ENCODE measurements at regions not wholly inside any gene's neighbourhood (a gene's known extent, or its start where the extent isn't known, plus 50 kb on each side); places are given as distances from the start of the nearest gene placed in this dataset.

GRCh38 chr16:79856581-79856980, 256.0 kb upstream of the MAF start:
- DNase-seq (ENCODE audit: extremely low spot score), result no peak
- POLR2A ChIA-PET, result no interaction called here
- CTCF ChIA-PET, result no interaction called here
- TF ChIP-seq FOXK2 (IDR thresholded peaks at IDR 0.05), result no peak
- no peak for TF ChIP-seq BHLHE40 (IDR thresholded peaks at IDR 0.05; ENCODE audit: borderline replicate concordance)
- TF ChIP-seq ZNF384 (IDR thresholded peaks at IDR 0.05), result no peak

GRCh38 chr16:79850348-79850747, 249.8 kb upstream of the MAF start:
- CTCF ChIA-PET, result no interaction called here
- POLR2A ChIA-PET, result no interaction called here
- DNase-seq (ENCODE audit: extremely low spot score), result no peak
- TF ChIP-seq ELF4 (IDR thresholded peaks at IDR 0.05), result no peak
- TF ChIP-seq CTBP1 (IDR thresholded peaks at IDR 0.05; ENCODE audit: borderline replicate concordance), result no peak
- TF ChIP-seq L3MBTL2 (conservative IDR thresholded peaks at IDR 0.05), result no peak
- no peak for TF ChIP-seq SP1 (IDR thresholded peaks at IDR 0.05)
- no peak for TF ChIP-seq LEF1 (IDR thresholded peaks at IDR 0.05; ENCODE audit: borderline replicate concordance)
- no peak for TF ChIP-seq BHLHE40 (IDR thresholded peaks at IDR 0.05; ENCODE audit: borderline replicate concordance)
- no peak for TF ChIP-seq SUZ12 (IDR thresholded peaks at IDR 0.05)
- no peak for TF ChIP-seq PKNOX1 (IDR thresholded peaks at IDR 0.05)
- TF ChIP-seq FOXM1 (IDR thresholded peaks at IDR 0.05; ENCODE audit: borderline replicate concordance), result no peak
- no peak for TF ChIP-seq FOXA1 (IDR thresholded peaks at IDR 0.05)
- TF ChIP-seq ARNT (IDR thresholded peaks at IDR 0.05), result no peak
- TF ChIP-seq ZNF384 (IDR thresholded peaks at IDR 0.05), result no peak
- no peak for TF ChIP-seq HDGF (IDR thresholded peaks at IDR 0.05; ENCODE audit: borderline replicate concordance)
- no peak for TF ChIP-seq TARDBP (IDR thresholded peaks at IDR 0.05)
- TF ChIP-seq NFRKB (IDR thresholded peaks at IDR 0.05), result no peak

- POLR2A ChIA-PET, result interaction anchor here (0.9 kb wide), 1 partner anchor 79 kb away, joined by 3 read pairs; no protein-coding TSS in a partner anchor
- CTCF ChIA-PET, result interaction anchor here (0.6 kb wide), 1 partner anchor 18 kb away, joined by 3 read pairs; no protein-coding TSS in a partner anchor
- TF ChIP-seq ZNF384 (IDR thresholded peaks at IDR 0.05) (no peak), SP1 (IDR thresholded peaks at IDR 0.05) (no peak), BHLHE40 (IDR thresholded peaks at IDR 0.05; ENCODE audit: borderline replicate concordance) (no peak), SUZ12 (IDR thresholded peaks at IDR 0.05) (no peak), ELF4 (IDR thresholded peaks at IDR 0.05) (no peak), TARDBP (IDR thresholded peaks at IDR 0.05) (no peak), FOXA1 (IDR thresholded peaks at IDR 0.05) (no peak), ARNT (IDR thresholded peaks at IDR 0.05) (no peak), FOXM1 (IDR thresholded peaks at IDR 0.05; ENCODE audit: borderline replicate concordance) (no peak), FOXK2 (IDR thresholded peaks at IDR 0.05) (no peak), HDGF (IDR thresholded peaks at IDR 0.05; ENCODE audit: borderline replicate concordance) (no peak)
- DNase-seq (ENCODE audit: extremely low spot score), result no peak
These were observed 248.6 kb upstream of the MAF start for GRCh38 chr16:79849119-79849518.

- no peak for DNase-seq (ENCODE audit: extremely low spot score)
- POLR2A ChIA-PET, result interaction anchor here (0.9 kb wide), 1 partner anchor 78 kb away, joined by 3 read pairs; no protein-coding TSS in a partner anchor
- CTCF ChIA-PET, result interaction anchor here (0.6 kb wide), 1 partner anchor 18 kb away, joined by 3 read pairs; no protein-coding TSS in a partner anchor
- TF ChIP-seq TARDBP (IDR thresholded peaks at IDR 0.05), result no peak
- no peak for TF ChIP-seq L3MBTL2 (conservative IDR thresholded peaks at IDR 0.05)
- no peak for TF ChIP-seq HDGF (IDR thresholded peaks at IDR 0.05; ENCODE audit: borderline replicate concordance)
- TF ChIP-seq SUZ12 (IDR thresholded peaks at IDR 0.05), result no peak
- no peak for TF ChIP-seq ZNF384 (IDR thresholded peaks at IDR 0.05)
- TF ChIP-seq ARNT (IDR thresholded peaks at IDR 0.05), result no peak
- no peak for TF ChIP-seq CTBP1 (IDR thresholded peaks at IDR 0.05; ENCODE audit: borderline replicate concordance)
- TF ChIP-seq PKNOX1 (IDR thresholded peaks at IDR 0.05), result no peak
- no peak for TF ChIP-seq BHLHE40 (IDR thresholded peaks at IDR 0.05; ENCODE audit: borderline replicate concordance)
- TF ChIP-seq SP1 (IDR thresholded peaks at IDR 0.05), result no peak
- TF ChIP-seq ELF4 (IDR thresholded peaks at IDR 0.05), result no peak
- TF ChIP-seq FOXM1 (IDR thresholded peaks at IDR 0.05; ENCODE audit: borderline replicate concordance), result no peak
- TF ChIP-seq FOXA1 (IDR thresholded peaks at IDR 0.05), result no peak
These were observed 248.2 kb upstream of the MAF start for GRCh38 chr16:79848719-79849118.

- ChIA-PET CTCF (no interaction called here), POLR2A (no interaction called here)
- DNase-seq (ENCODE audit: extremely low spot score), result no peak
- TF ChIP-seq FOXK2 (IDR thresholded peaks at IDR 0.05), result no peak
- TF ChIP-seq NFRKB (IDR thresholded peaks at IDR 0.05), result no peak
- TF ChIP-seq PKNOX1 (IDR thresholded peaks at IDR 0.05), result no peak
- no peak for TF ChIP-seq SUZ12 (IDR thresholded peaks at IDR 0.05)
- TF ChIP-seq TARDBP (IDR thresholded peaks at IDR 0.05), result no peak
- no peak for TF ChIP-seq FOXA1 (IDR thresholded peaks at IDR 0.05)
- TF ChIP-seq HDGF (IDR thresholded peaks at IDR 0.05; ENCODE audit: borderline replicate concordance), result no peak
- no peak for TF ChIP-seq SP1 (IDR thresholded peaks at IDR 0.05)
- TF ChIP-seq ZNF384 (IDR thresholded peaks at IDR 0.05), result no peak
- no peak for TF ChIP-seq LEF1 (IDR thresholded peaks at IDR 0.05; ENCODE audit: borderline replicate concordance)
- TF ChIP-seq FOXM1 (IDR thresholded peaks at IDR 0.05; ENCODE audit: borderline replicate concordance), result no peak
- TF ChIP-seq CTBP1 (IDR thresholded peaks at IDR 0.05; ENCODE audit: borderline replicate concordance), result no peak
These were observed 247.0 kb upstream of the MAF start for GRCh38 chr16:79847569-79847968.

- POLR2A ChIA-PET, result no interaction called here
- no peak for DNase-seq (ENCODE audit: extremely low spot score)
- no peak for TF ChIP-seq BHLHE40 (IDR thresholded peaks at IDR 0.05; ENCODE audit: borderline replicate concordance)
- TF ChIP-seq L3MBTL2 (conservative IDR thresholded peaks at IDR 0.05), result no peak
- TF ChIP-seq SUZ12 (IDR thresholded peaks at IDR 0.05), result no peak
- no peak for TF ChIP-seq PKNOX1 (IDR thresholded peaks at IDR 0.05)
- TF ChIP-seq TARDBP (IDR thresholded peaks at IDR 0.05), result no peak
- TF ChIP-seq LEF1 (IDR thresholded peaks at IDR 0.05; ENCODE audit: borderline replicate concordance), result no peak
- TF ChIP-seq ARNT (IDR thresholded peaks at IDR 0.05), result no peak
- TF ChIP-seq ELF4 (IDR thresholded peaks at IDR 0.05), result no peak
- no peak for TF ChIP-seq CTBP1 (IDR thresholded peaks at IDR 0.05; ENCODE audit: borderline replicate concordance)
- no peak for TF ChIP-seq FOXM1 (IDR thresholded peaks at IDR 0.05; ENCODE audit: borderline replicate concordance)
- no peak for TF ChIP-seq ZNF384 (IDR thresholded peaks at IDR 0.05)
- no peak for TF ChIP-seq SP1 (IDR thresholded peaks at IDR 0.05)
- TF ChIP-seq NFRKB (IDR thresholded peaks at IDR 0.05), result no peak
- no peak for TF ChIP-seq FOXA1 (IDR thresholded peaks at IDR 0.05)
- TF ChIP-seq FOXK2 (IDR thresholded peaks at IDR 0.05), result no peak
- TF ChIP-seq HDGF (IDR thresholded peaks at IDR 0.05; ENCODE audit: borderline replicate concordance), result no peak
- CTCF ChIA-PET, result no interaction called here
These were observed 246.6 kb upstream of the MAF start for GRCh38 chr16:79847101-79847500.
